Choroid plexus epithelial cell (primary cell): ENCODE measurements at regions not wholly inside any gene's neighbourhood (a gene's known extent, or its start where the extent isn't known, plus 50 kb on each side); places are given as distances from the start of the nearest gene placed in this dataset.
"Not testable (repeated sequence)": the region's sequence is repeated elsewhere in the genome, so short reads cannot be mapped to it uniquely, and the experiment has no call there.

ENCODE experiments used
- DNase-seq: peaks from one replicate; pipeline ENCODE4 v3.0.0-alpha.2; 2010; ENCODE audit warnings: low read depth
- H3K4me3 ChIP-seq: 2 replicates; pipeline ENCODE4 v1.5.1; 2011; ENCODE audit warnings: low read depth, mild to moderate bottlenecking, control low read depth, low read length, moderate library complexity
- TF ChIP-seq, protein P1 (sequence below): conservative IDR thresholded peaks from 2 replicates; pipeline ENCODE4 v1.5.1; 2011; ENCODE audit warnings: low read depth, mild to moderate bottlenecking, control low read depth, inconsistent platforms, low read length, moderate library complexity

DNA sequence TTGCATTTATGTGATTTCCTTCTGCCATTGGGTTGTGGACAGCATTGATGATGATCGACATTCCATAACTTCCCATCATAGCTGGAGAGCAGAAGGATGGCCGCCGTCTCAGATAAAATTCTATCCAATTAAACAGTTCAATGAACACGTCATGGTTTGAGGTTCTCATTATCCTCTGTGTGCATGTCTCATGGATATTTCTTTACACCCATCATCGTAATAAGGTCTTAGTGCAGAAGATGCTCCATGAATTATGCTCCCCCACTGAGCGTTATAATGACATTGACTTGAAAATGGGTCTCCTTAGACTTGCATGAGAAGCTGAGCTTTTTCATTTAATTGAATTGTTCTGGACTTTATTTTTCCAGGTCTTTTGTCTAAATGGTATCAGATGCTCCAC, 92.1 kb downstream of the TRIM42 start:
- DNase-seq = no peak
- TF ChIP-seq, protein P1, sequence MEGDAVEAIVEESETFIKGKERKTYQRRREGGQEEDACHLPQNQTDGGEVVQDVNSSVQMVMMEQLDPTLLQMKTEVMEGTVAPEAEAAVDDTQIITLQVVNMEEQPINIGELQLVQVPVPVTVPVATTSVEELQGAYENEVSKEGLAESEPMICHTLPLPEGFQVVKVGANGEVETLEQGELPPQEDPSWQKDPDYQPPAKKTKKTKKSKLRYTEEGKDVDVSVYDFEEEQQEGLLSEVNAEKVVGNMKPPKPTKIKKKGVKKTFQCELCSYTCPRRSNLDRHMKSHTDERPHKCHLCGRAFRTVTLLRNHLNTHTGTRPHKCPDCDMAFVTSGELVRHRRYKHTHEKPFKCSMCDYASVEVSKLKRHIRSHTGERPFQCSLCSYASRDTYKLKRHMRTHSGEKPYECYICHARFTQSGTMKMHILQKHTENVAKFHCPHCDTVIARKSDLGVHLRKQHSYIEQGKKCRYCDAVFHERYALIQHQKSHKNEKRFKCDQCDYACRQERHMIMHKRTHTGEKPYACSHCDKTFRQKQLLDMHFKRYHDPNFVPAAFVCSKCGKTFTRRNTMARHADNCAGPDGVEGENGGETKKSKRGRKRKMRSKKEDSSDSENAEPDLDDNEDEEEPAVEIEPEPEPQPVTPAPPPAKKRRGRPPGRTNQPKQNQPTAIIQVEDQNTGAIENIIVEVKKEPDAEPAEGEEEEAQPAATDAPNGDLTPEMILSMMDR = no peak
- no peak overlapping the region for H3K4me3 ChIP-seq

DNA sequence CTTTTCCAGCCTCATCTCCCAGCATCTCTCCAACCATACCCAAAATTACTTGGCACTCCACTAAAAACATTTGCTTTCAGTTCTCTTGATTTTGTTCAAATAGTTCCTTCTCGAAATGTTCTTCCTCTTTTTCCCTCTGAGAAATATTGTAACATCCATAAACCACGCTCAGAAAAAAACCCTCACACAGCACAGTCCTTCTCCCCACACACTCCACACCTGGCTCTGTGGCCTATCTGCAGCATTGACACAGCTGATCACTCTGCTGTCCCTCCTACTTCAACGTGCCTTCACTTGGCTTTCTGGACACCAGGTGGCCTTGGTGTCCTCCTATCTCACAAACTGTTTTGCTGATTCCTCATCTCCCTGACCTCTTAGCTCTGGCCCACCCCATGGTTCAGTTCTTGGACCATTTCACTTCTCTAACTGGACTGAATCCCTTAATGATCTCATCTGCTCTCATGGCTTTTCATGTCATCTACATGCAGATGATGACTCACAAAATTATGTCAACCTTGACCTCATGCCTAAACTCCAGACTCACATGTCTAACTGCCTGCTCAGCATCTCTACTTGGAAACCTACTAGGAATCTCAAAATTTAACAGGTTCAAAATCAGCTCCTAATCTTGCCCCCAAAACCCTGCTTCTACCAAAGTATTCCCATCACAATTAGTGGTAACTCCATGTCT, 93.3 kb downstream of the TRIM42 start:
- TF ChIP-seq, protein P1 = no peak
- DNase-seq = no peak
- H3K4me3 ChIP-seq = no peak overlapping the region

DNA sequence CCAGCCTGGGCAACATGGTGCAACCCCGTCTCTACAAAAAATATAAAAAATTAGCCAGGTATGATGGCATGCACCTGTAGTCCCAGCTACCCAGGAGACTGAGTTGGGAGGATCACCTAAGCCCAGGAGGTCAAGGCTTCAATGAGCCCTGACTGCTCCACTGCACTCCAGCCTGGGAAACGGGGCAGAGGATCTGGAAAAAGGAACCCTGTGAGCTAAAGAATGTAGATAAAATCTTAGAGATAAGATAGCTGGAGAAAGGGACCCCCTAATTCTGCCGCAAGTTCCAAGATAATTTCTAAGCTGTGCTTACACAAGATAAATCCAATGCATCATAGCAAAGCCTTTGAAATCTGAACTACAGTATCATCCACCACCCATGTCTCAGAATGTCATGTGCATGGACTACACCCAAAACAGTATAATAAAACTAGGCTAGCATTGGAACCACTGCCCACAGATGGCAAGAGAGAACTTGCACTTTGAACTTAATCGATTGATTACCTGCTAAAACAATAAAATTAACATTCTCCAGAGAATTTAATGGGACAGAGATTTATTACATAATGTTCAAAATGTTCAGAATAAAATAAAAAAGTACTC, 99.9 kb downstream of the TRIM42 start:
- TF ChIP-seq, protein P1 = no peak
- DNase-seq = no peak
- no peak overlapping the region for H3K4me3 ChIP-seq

DNA sequence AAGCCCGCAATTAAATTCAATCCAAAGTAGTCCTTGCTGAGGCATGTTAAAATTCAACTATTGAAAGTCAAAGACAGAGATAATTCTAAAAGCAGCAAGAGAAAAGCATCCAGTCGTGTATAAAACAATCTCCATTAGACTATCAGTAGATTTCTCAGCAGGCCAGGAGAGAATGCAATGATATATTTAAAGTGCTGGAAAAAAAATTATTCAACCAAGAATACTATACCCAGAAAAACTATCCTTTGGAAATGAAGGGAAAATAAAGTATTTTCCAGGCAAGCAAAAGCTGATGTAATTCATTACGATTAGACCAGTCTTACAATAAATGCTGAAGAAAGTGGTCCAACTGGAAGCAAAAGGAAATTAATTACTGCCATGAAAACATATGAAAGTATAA, 113.5 kb downstream of the TRIM42 start:
- no peak overlapping the region for H3K4me3 ChIP-seq
- TF ChIP-seq, protein P1 = no peak
- DNase-seq = no peak

DNA sequence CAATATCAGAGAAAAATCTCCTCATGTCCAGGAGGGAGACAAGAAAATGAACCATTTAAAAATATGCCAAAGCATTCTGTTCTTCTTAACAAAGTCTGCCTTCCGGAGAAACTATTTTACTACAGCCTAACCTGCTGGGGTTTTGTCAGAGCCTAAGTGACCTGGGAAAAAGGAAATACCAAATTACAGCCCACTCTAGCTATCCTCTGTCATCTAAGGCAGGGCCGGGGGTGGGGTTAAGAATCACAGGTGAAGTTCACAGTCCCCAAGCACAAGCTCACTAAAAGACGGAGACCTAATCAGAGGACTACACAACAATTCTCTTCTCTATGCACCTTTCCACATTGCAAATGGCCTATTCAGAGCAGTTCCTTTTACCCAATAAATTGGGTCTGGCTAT, 116.6 kb downstream of the TRIM42 start:
- TF ChIP-seq, protein P1 = no peak
- H3K4me3 ChIP-seq = no peak overlapping the region
- DNase-seq = no peak

DNA sequence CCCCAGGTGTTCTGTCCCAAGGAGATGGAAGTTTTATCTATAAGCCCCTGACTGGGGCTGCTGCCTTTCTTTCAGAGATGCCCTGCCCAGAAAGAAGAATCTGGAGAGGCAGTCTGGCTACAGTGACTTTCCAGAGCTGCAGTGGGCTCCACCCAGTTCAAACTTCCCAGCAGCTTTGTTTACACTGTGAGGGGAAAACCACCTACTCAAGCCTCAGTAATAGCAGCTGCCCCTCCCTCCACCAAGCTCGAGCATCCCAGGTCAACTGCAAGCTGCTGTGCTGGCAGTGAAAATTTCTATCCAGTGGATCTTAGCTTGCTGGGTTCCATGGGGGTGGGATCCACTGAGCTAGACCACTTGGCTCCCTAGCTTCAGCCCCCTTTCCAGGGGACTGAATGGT, 125.0 kb downstream of the TRIM42 start:
- not testable (repeated sequence) for DNase-seq

DNA sequence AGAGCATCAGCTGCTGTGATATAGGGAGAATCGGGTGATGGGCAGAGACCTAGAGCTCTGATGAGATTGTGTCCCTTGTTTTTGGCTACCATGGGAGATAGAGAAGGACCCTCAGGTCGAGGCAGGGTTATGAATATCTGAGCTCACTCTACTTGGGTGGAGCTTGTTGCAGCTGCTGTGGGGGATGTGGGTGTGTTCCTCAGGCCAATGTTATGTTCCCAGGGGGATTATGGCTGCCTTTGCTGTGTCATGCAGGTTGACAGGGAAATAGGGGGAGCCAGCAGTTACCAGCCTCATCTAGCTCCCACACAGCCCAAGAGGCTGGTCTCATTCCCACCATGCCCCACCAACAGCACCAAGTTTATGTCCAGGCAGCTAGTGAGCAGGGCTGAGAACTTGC, 131.5 kb downstream of the TRIM42 start:
- no peak overlapping the region for H3K4me3 ChIP-seq
- no peak for DNase-seq
- TF ChIP-seq, protein P1 = no peak

More for the DNA sequence above, 125.0 kb downstream of the TRIM42 start:
- H3K4me3 ChIP-seq = not testable (repeated sequence)
